IMR-90 (cell line): ENCODE measurements at regions not wholly inside any gene's neighbourhood (a gene's known extent, or its start where the extent isn't known, plus 50 kb on each side); places are given as distances from the start of the nearest gene placed in this dataset.

ENCODE experiments used
- ATAC-seq: fragments of 200-7000 bp; cut with Tn5 transposase; 2 replicates; pipeline ENCODE4 v1.9.1; 2020; ENCODE audit warnings: low read depth, mild to moderate bottlenecking, moderate library complexity
- BruUV-seq: library from RNA; stranded (reverse); fragments of 400-500 nt; replicated peaks from 2 replicates; lab custom pipeline; 2021; lab: Mats Ljungman, UMichigan
- CTCF ChIA-PET: fragments of 300-600 bp; formaldehyde crosslinking; extraction: SDS; loops from one replicate; lab custom pipeline; 2021; ENCODE audit warnings: antibody characterized with exemption; lab: Yijun Ruan, JAX
- POLR2A ChIA-PET: fragments of 300-600 bp; sonication (Branson Sonifier 250); formaldehyde crosslinking; loops from one replicate; lab custom pipeline; 2022; ENCODE audit warnings: antibody characterized with exemption; ENCODE audit not compliant: unreplicated experiment; lab: Charles Lee
- DNase-seq: peaks from one replicate; pipeline ENCODE4 v3.0.0; 2013
- H2AFZ ChIP-seq: replicated peaks from 2 replicates; pipeline ENCODE3; 2013; ENCODE audit warnings: low read length, mild to moderate bottlenecking; ENCODE audit not compliant: poor library complexity
- H2AK5ac ChIP-seq: 2 replicates; pipeline ENCODE4 v1.6.1; 2013; ENCODE audit warnings: low read depth, low read length, inconsistent platforms
- H2AK9ac ChIP-seq: replicated peaks from 2 replicates; pipeline ENCODE3; 2013; ENCODE audit warnings: mild to moderate bottlenecking, low read depth, low read length, moderate library complexity; ENCODE audit not compliant: poor library complexity
- H2BK120ac ChIP-seq: 2 replicates; pipeline ENCODE4 v1.6.1; 2013; ENCODE audit warnings: low read depth, low read length, inconsistent platforms
- H2BK15ac ChIP-seq: 3 replicates; pipeline ENCODE4 v1.6.1; 2013; ENCODE audit warnings: low read depth, low read length, inconsistent platforms
- H2BK20ac ChIP-seq: 2 replicates; pipeline ENCODE4 v1.6.1; 2013; ENCODE audit warnings: low read depth, mild to moderate bottlenecking, inconsistent platforms, low read length, moderate library complexity
- H2BK5ac ChIP-seq: 2 replicates; pipeline ENCODE4 v1.6.1; 2013; ENCODE audit warnings: mild to moderate bottlenecking, low read depth, low read length, inconsistent platforms; ENCODE audit not compliant: poor library complexity, severe bottlenecking
- H3K14ac ChIP-seq: replicated peaks from 2 replicates; pipeline ENCODE4 v1.6.1; 2013; ENCODE audit warnings: low read depth, low read length, inconsistent platforms
- H3K18ac ChIP-seq: 2 replicates; pipeline ENCODE4 v1.6.1; 2013; ENCODE audit warnings: low read depth, low read length, control low read depth
- H3K23ac ChIP-seq: 2 replicates; pipeline ENCODE4 v1.6.1; 2013; ENCODE audit warnings: low read depth, low read length, inconsistent platforms
- H3K27ac ChIP-seq: 2 replicates; pipeline ENCODE4 v1.5.1; 2013; ENCODE audit warnings: mild to moderate bottlenecking, control low read depth, low read length; ENCODE audit not compliant: insufficient read depth
- H3K27me3 ChIP-seq: 2 replicates; pipeline ENCODE4 v1.6.1; 2013; ENCODE audit warnings: low read length; ENCODE audit not compliant: control insufficient read depth, insufficient read depth
- H3K36me3 ChIP-seq: 2 replicates; pipeline ENCODE4 v1.6.1; 2013; ENCODE audit warnings: low read length, mixed read lengths; ENCODE audit not compliant: control insufficient read depth, insufficient read depth
- H3K4ac ChIP-seq: 2 replicates; pipeline ENCODE4 v1.6.1; 2013; ENCODE audit warnings: low read depth, low read length, inconsistent platforms
- H3K4me1 ChIP-seq: 2 replicates; pipeline ENCODE4 v1.6.1; 2013; ENCODE audit warnings: low read length, mixed read lengths; ENCODE audit not compliant: control insufficient read depth, insufficient read depth
- H3K4me2 ChIP-seq: 2 replicates; pipeline ENCODE4 v1.6.1; 2013; ENCODE audit warnings: low read depth, mild to moderate bottlenecking, control low read depth, low read length, moderate library complexity
- H3K4me3 ChIP-seq: 2 replicates; pipeline ENCODE4 v1.5.1; 2013; ENCODE audit warnings: low read depth, mild to moderate bottlenecking, control low read depth, low read length, moderate library complexity; ENCODE audit not compliant: insufficient read depth
- H3K56ac ChIP-seq: 2 replicates; pipeline ENCODE4 v1.6.1; 2013; ENCODE audit warnings: low read length, inconsistent platforms; ENCODE audit not compliant: insufficient read depth; ENCODE audit errors: extremely low read depth
- H3K79me1 ChIP-seq, 2 experiments: 2 replicates each; pipeline ENCODE4 v1.6.1; 2013; ENCODE audit warnings: low read length in 2 of 2, inconsistent platforms in 1 of 2, low read depth in 1 of 2
- H3K9ac ChIP-seq: 2 replicates; pipeline ENCODE4 v1.6.1; 2013; ENCODE audit warnings: low read depth, low read length, control low read depth
- H3K9me1 ChIP-seq: 2 replicates; pipeline ENCODE4 v1.6.1; 2013; ENCODE audit warnings: low read length, inconsistent platforms; ENCODE audit not compliant: insufficient read depth
- H3K9me3 ChIP-seq: 2 replicates; pipeline ENCODE4 v1.6.1; 2013; ENCODE audit warnings: low read length; ENCODE audit not compliant: control insufficient read depth, insufficient read depth
- H4K20me1 ChIP-seq: 2 replicates; pipeline ENCODE4 v1.6.1; 2013; ENCODE audit warnings: low read length, inconsistent platforms; ENCODE audit not compliant: insufficient read depth
- H4K5ac ChIP-seq: 2 replicates; pipeline ENCODE4 v1.6.1; 2013; ENCODE audit warnings: mild to moderate bottlenecking, low read depth, low read length, control low read depth
- H4K8ac ChIP-seq, 2 experiments: 2 replicates each; pipeline ENCODE4 v1.6.1; 2013; ENCODE audit warnings: low read depth in 2 of 2, low read length in 2 of 2, control low read depth in 1 of 2, inconsistent platforms in 1 of 2
- H4K91ac ChIP-seq: 2 replicates; pipeline ENCODE4 v1.6.1; 2013; ENCODE audit warnings: low read depth, low read length, inconsistent platforms; ENCODE audit not compliant: insufficient read depth
- CHD1 ChIP-seq: IDR thresholded peaks from 2 replicates; pipeline ENCODE4 v1.6.1; 2012; ENCODE audit warnings: low read depth, low read length, improper control_type of control experiment
- MAZ ChIP-seq: IDR thresholded peaks from 2 replicates; pipeline ENCODE4 v1.6.1; 2012; ENCODE audit warnings: low read depth, mild to moderate bottlenecking, low read length, improper control_type of control experiment, moderate library complexity, borderline replicate concordance
- NFE2L2 ChIP-seq: fragments of 150-350 bp; IDR thresholded peaks from 2 replicates; pipeline ENCODE4 v1.6.1; 2016; ENCODE audit warnings: low read depth, mild to moderate bottlenecking, low read length
- SMC3 ChIP-seq: fragments of 150-350 bp; IDR thresholded peaks from 2 replicates; pipeline ENCODE4 v1.6.1; 2016; ENCODE audit warnings: low read depth, mild to moderate bottlenecking, antibody characterized with exemption, low read length, moderate library complexity
- whole genome bisulfite sequencing, 2 experiments: methylation state at CpG; one replicate each; pipeline versions ENCODE4 v1.1.5 to v1.1.7; 2013; ENCODE audit warnings: missing lambda C conversion rate in 2 of 2; ENCODE audit not compliant: insufficient read length in 1 of 2; ENCODE audit errors: extremely low coverage in 2 of 2; 5-methylcytosine and 5-hydroxymethylcytosine counted together
- dilution Hi-C: fragments of 300-500 bp; cut with HindIII; formaldehyde crosslinking; loops from one replicate; pipeline ENCODE4 v1.14.3; 2018; ENCODE audit warnings: low sequenced_read_pairs; ENCODE audit not compliant: unreplicated experiment
- in situ Hi-C: fragments of 300-500 bp; cut with MboI; formaldehyde crosslinking; loops from 3 replicates; pipeline ENCODE4 v1.14.3; 2019; ENCODE audit warnings: low sequenced_read_pairs, inconsistent platforms, mixed read lengths
- intact Hi-C: fragments of 100-400 bp; cut with micrococcal nuclease; formaldehyde crosslinking; loops from 2 replicates; pipeline ENCODE4 v1.10.0; 2022

DNA sequence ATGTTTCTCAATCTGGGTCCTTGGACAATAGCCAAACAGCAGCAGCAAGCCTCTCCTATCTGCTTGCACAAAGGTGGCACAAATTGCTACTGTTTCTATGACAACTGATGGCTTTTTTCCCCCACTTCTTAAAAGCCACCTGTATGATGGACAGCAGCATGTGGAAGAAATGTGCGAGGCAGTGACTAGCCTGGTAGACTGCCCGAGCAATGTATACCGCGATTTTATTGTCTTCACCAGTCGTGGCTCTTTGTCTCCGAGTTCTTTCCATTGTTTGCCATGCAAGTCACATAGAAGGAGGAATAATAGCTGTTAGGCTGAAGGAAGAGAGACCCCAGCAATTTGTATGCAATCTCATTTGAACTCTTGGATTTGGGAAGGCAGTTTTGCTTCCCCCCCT is 79.4 kb downstream of the S1PR1 start:
- no peaks in the 10 kb centered on the region for H3K4me1 ChIP-seq
- H3K27ac ChIP-seq = no peak overlapping the region
- H3K4ac ChIP-seq = no peak overlapping the region
- H3K36me3 ChIP-seq = no peaks in the 10 kb centered on the region
- ATAC-seq (no peak), DNase-seq (no peak)
- dilution Hi-C loops = no loop called here
- no peak overlapping the region for H3K56ac ChIP-seq
- H2BK5ac ChIP-seq = no peak overlapping the region
- H4K20me1 ChIP-seq = no peaks in the 10 kb centered on the region
- no peak overlapping the region for H2AK9ac ChIP-seq
- CTCF ChIA-PET = interaction anchor here (2.0 kb wide), 1 partner anchor 41 kb away, joined by 5 read pairs; no protein-coding TSS in a partner anchor
- no peaks in the 10 kb centered on the region for H3K9me3 ChIP-seq
- intact Hi-C loops = no loop called here
- no peak overlapping the region for H4K91ac ChIP-seq
- POLR2A ChIA-PET = no interaction called here
- H3K9me1 ChIP-seq = no peaks in the 10 kb centered on the region
- no peak overlapping the region for H2BK15ac ChIP-seq
- H3K4me2 ChIP-seq = no peak overlapping the region
- no peak overlapping the region for H3K14ac ChIP-seq
- peaks cover 34% of the 10 kb centered on the region for H3K27me3 ChIP-seq
- in situ Hi-C loops = no loop called here
- H2BK120ac ChIP-seq = no peak overlapping the region
- H2AK5ac ChIP-seq = no peak overlapping the region
- no peak overlapping the region for H2BK20ac ChIP-seq
- no peak overlapping the region for H3K18ac ChIP-seq
- H3K23ac ChIP-seq = no peak overlapping the region
- no peaks in the 10 kb centered on the region for H3K79me1 ChIP-seq
- no TSS peak for BruUV-seq
- H4K5ac ChIP-seq = no peak overlapping the region
- H2AFZ ChIP-seq = no peak overlapping the region
- WGBS, 2 experiments = 92% methylated on average over 4 of the region's 6 CpGs; no CpG with 5 or more reads in 1 of the 2 experiments
- no peak overlapping the region for H3K9ac ChIP-seq
- H3K4me3 ChIP-seq = no peak overlapping the region
- TF ChIP-seq CHD1 (no peak), MAZ (no peak), SMC3 (no peak), NFE2L2 (no peak)
- no peak overlapping the region for H4K8ac ChIP-seq
